Umbilical cord (tissue), 1 donor: ENCODE measurements at regions not wholly inside any gene's neighbourhood (a gene's known extent, or its start where the extent isn't known, plus 50 kb on each side); places are given as distances from the start of the nearest gene placed in this dataset.
A peak's percentile ranks its signal among the peaks of the same experiment; 100 is the strongest.
"Not testable (repeated sequence)": the region's sequence is repeated elsewhere in the genome, so short reads cannot be mapped to it uniquely, and the experiment has no call there.

Experiments used
- DNase-seq: peaks from one replicate; pipeline ENCODE4 v3.0.0-alpha.2; 2015; ENCODE audit warnings: low spot score

- no peak for DNase-seq
Measured at GRCh38 chr2:155905657-155906056, 426.9 kb downstream of the NR4A2 start.

DNA sequence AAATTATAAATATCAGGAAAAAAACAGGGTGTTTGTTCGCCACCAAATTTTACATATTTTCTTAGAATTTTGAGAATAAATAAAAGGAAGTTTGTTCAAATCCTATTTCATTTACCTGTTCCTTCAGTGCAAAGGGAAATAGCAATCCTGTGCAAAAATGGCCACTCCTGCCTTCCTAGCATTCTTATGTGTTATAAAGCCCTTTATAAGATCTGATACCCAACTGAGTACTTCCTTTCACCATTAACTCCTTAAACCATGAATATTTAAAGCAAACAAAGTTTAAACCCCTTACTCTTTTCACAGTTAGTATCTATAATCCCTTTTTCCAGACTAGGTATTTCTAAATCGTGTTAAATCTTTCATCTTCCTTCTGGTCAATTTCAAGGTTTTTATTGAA is 427.8 kb downstream of the NR4A2 start:
- DNase-seq = no peak

- no peak for DNase-seq
Measured at GRCh38 chr2:155902635-155903034, 429.9 kb downstream of the NR4A2 start.

DNA sequence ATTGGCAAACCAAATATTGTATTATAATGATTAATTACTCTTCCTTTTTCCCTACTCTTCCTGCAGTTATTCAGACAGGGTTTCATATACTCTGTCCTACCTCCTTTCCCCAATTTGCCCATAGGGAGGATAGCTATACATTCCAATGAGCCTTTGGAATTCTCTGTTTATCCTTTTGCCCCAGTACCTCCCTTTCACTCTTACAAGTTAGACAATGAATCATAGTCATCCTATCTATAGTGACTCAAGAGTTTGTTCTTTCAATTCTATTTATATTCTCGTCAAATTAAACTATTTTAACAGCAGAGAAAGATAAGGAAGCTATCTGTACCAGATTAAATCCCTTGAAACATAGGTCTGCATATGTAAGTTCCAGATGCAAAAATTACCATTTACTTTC is 437.5 kb downstream of the NR4A2 start:
- DNase-seq = no peak

DNA sequence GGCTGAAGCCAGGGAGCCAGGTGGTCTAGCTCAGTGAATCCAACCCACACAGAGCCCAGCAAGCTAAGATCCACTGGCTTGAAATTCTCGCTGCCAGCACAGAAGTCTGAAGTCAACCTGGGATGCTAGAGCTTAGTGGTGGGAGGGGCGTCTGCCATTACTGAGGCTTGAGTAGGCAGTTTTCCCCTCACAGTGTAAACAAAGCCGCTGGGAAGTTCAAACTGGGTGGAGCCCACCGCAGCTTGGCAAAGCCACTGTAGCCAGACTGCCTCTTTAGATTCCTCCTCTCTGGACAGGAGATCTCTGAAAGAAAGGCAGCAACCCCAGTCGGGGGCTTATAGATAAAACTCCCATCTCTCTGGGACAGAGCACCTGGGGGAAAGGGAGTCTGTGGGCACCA is 452.1 kb downstream of the NR4A2 start:
- DNase-seq = not testable (repeated sequence)

GRCh38 chr2:155879900-155880299 is 452.6 kb downstream of the NR4A2 start:
- not testable (repeated sequence) for DNase-seq

DNA sequence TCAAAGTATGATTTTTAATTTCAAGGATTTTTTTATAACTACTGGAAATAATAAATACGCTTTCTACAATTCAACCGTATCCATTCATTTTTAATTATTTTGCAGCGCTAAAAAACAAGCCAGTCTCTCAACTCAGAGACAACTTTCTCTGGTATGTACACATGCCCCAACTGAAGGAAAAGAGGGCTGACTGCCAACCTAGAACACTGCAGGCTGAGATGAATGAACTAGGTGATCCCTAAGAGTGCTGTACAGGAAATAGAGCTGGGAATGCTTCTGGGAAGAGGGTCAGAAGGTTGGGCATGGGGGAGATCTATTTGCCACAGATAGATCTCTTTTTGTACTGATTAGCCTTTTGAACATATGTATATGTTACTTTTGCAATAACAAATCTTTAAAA is 460.1 kb downstream of the NR4A2 start:
- DNase-seq = no peak

GRCh38 chr2:155871940-155872339 is 460.6 kb downstream of the NR4A2 start:
- no peak for DNase-seq

DNA sequence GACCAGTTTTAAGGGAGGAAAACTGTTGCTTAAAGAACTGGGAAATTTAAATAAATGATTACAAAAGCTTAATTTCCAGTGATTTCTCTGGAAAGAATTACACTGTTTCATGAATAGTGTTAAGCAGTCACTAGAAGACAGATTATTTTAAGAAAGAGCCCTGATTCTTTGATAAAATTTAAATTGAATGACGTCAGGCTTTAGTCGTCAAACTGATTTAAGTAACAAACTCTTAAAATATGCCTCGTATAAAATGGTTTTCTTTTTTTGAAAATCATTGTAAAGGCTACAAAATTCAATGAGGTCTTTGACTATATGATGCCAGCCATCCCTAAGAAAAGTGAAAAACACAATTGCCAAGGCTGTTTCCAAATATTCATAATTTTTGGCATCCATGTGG is 465.0 kb downstream of the NR4A2 start:
- DNase-seq = no peak

GRCh38 chr2:155866477-155866876 is 466.0 kb downstream of the NR4A2 start:
- no peak for DNase-seq

- no peak for DNase-seq
Measured at GRCh38 chr2:155852156-155852555, 480.4 kb downstream of the NR4A2 start.

DNA sequence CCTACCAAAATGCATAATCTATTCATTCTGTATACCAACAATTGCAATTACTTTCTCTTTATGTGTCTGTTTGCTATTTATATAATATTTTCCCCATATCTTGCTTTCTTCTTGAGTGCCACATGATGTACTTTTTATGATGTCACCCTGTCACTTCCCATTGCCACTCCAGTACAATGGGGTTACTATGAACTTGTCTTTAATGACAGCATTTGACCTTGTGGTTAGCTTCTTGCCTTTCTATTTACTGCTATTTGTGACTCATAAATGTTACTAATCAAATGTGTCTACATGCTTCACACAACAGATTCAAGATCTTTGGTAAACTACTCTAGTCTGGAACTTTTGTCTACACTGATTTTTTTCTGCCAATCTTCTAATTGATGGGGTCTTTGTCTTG is 486.3 kb downstream of the NR4A2 start:
- no peak for DNase-seq

DNA sequence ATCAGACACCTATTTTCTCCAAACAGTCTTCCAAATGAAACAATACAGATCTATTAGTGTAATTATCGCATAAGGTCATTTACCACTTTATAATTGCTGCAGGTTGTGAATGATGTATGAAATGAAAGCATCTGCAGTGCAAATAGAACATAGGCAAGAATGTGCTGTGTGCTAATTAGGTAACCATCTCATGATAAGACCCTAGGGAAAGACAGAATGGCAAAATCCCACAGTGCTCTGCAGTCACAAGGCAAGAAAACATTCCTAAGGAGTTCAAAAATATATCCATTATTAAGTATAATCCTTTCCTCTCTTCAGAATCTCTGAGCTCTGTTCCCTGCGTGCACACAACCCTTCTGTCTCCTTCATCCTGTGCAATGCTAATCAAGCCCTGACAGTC is 488.1 kb downstream of the NR4A2 start:
- no peak for DNase-seq

GRCh38 chr2:155842103-155842502 is 490.4 kb downstream of the NR4A2 start:
- DNase-seq = peak; percentile 2

GRCh38 chr2:155841442-155841841 is 491.1 kb downstream of the NR4A2 start:
- DNase-seq = no peak

GRCh38 chr2:155840661-155841060 is 491.9 kb downstream of the NR4A2 start:
- DNase-seq = peak; percentile 31

- DNase-seq = peak; percentile 7
Measured at GRCh38 chr2:155839991-155840390, 492.5 kb downstream of the NR4A2 start.

- DNase-seq = peak; percentile 9
Measured at GRCh38 chr2:155839436-155839835, 493.1 kb downstream of the NR4A2 start.

- DNase-seq = no peak
Measured at GRCh38 chr2:155836439-155836838, 496.1 kb downstream of the NR4A2 start.

DNA sequence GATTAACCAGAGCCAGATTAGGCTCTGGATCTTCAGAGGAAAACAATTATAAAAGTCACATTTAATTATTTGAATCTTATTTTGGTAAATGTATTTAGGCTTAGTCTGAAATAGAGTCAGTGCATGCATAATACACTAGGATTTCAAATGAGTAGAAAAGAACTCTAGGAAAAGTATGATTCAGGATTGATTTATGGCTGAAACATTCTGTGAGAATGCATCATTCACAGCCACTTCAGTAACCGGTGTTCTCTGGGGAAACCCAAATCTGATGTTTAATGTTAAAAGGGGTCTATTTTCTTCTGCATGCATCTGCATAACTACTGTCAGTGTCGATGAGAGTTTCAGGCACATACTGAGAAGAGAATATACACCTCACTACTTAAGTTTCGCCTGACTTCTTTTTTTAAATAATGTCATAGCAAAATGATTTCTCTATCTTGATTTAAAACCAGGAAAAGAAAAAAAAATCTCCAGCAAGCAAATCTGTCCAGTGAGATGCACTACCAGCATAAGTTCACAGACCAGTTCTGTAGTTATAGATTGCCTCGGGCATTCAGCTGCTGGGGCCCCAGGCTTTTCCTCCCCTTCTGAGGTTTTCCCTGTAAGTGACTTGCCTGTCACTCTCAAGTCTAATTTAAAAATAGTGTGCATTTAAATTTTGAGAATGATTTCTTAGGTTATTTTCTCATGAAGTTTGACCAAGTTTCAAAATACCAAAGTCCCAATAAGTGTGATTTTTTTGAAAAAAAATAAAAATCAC is 501.5 kb downstream of the NR4A2 start:
- peak; percentile 1 for DNase-seq

DNA sequence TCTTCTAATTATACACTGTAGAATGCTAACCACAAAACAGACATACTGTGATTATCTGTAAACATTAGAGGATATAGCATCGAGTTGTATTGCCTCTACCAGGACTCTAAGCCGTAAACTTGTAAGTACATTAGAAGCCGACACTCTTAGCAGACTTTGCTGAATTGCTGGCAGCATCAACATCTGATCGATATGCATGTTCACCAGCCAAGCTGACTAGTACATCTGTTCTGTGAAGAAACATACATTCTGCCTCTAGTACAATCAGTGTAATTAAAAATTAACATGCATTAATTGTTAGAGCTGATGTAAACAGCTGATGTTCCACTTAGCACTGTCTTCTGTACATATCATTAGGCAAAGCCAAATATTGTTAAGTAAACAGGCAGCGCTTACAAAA is 502.2 kb downstream of the NR4A2 start:
- DNase-seq = no peak

GRCh38 chr2:155825876-155826275 is 506.6 kb downstream of the NR4A2 start:
- DNase-seq = no peak

GRCh38 chr2:155815851-155816250 is 516.7 kb downstream of the NR4A2 start:
- DNase-seq = no peak

- no peak for DNase-seq
Measured at GRCh38 chr2:155815275-155815674, 517.2 kb downstream of the NR4A2 start.
